Stimulated activated CD4-positive, alpha-beta T cell treated with anti-CD3 and anti-CD28 coated beads, Interleukin-4, amount 100 ng/mL, for 1 hour (primary cell): ENCODE measurements at regions not wholly inside any gene's neighbourhood (a gene's known extent, or its start where the extent isn't known, plus 50 kb on each side); places are given as distances from the start of the nearest gene placed in this dataset.

ENCODE experiments used
- DNase-seq: peaks from one replicate; pipeline ENCODE4 v3.0.0-alpha.2; 2020

DNA sequence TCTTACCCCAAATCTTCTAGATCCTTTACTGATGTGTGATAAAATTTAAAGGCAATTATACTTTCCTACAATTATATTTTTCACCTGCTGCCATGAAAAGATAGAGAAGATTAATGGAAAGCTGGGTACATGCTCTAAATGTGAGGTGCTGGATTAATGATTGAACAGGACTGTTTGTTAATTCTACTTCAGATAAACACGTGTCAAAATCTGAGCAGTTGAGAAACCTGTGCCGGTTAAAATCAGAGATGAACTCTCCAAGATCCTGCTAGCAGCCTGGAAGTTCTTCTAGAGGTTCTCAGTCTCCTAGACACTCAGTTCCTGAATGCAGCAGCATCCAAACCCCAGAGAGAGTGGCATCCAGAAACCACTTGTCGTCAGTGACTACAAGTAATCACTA, 69.2 kb downstream of the INHBA start:
- DNase-seq, result no peak

- DNase-seq, result no peak
Observed at GRCh38 chr7:41630741-41631140, 72.1 kb downstream of the INHBA start.

- no peak for DNase-seq
Observed at GRCh38 chr7:41629711-41630111, 73.2 kb downstream of the INHBA start.

- DNase-seq, result no peak
Observed at GRCh38 chr7:41628901-41629300, 74.0 kb downstream of the INHBA start.

DNA sequence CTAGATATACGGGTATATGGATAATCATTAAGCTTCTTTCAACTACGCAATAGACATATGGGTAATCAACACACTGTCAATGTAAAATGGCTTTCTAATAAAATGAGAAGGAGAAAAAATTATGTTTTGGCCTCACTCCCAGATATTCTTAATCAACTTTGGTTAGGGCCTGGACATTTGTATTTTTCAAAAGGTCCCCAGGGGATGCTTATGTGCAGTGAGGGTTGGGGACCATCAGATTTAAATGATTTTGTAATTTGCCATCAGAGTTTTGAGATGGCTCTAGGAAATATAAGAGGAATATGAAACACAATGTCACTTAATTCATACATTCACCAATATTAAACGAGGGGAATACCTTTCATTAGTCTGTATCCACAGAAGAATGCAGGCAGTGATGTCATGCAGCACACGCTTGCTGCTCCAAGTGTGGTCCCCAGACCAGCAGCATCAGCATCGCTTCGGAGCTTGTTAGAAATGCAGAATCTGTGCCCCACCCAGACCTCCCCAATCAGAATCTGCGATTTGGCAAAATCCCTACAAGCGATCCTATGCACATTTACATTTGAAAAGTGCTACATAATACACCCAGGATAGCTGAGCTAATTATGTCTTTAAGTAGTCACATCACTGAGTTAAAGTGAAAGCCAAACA, 75.1 kb downstream of the INHBA start:
- DNase-seq, result no peak

- DNase-seq, result no peak
Observed at GRCh38 chr7:41624818-41625217, 78.1 kb downstream of the INHBA start.

DNA sequence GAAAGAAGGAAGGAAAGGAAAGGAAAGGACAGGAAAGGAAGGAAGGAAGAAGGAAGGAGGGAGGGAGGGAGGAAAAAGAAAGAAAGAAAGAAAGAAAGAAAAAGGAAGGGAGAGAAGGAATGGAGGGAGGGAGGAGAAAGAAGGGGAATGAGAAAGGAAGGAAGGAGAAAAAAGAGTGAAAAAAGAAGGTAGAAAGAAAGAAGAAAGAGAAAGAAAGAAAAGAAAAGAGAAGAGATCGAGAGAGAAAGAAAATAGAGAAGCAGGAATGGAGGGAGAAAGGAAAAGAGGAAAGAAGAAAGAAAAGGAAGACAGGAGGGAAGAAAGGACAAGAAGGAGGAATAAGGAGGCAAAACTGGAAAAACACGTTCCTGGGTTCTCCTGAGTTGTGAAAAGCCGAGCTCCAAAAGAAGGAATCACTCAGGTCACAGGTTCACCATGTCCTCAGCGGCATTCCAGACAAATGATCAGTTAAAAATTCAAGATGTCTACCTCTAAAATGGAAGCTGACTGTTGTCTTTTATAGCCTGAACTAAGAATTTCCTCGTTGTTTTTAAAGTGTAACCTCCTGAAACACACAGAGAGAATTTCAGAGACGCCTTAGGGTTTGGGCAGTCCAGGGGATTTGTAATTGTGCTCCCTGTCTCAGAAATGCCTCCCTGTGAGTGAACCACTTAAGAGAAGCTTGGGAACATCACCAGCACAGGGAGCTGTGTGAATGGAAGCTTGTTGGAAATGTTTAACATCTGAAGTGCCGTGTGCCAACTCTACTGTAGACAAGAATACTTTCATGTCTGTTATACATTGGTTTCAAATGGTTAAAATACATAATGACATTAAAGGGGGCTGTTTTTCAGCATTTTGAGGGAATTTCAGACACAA, 80.7 kb downstream of the INHBA start:
- DNase-seq, result no peak

DNA sequence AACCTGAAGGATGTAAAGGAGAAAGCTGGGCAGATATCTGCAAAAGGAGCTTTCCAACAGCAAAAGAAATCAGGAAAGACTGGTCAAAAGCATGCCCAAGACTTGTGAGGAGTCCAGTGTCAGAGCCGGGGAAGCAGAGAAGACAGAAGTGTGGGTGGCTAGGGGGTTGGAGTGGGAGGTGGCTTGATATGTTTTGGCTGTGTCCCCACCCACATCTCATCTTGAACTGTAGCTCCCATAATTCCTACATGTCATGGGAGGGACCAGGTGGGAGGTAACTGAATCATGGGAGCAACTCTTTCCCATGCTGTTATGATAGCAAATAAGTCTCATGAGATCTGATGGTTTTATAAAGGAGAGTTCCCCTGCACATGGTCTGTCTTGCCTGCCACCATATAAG, 84.9 kb downstream of the INHBA start:
- DNase-seq, result no peak

- no peak for DNase-seq
Observed at GRCh38 chr7:41612798-41613197, 90.1 kb downstream of the INHBA start.

DNA sequence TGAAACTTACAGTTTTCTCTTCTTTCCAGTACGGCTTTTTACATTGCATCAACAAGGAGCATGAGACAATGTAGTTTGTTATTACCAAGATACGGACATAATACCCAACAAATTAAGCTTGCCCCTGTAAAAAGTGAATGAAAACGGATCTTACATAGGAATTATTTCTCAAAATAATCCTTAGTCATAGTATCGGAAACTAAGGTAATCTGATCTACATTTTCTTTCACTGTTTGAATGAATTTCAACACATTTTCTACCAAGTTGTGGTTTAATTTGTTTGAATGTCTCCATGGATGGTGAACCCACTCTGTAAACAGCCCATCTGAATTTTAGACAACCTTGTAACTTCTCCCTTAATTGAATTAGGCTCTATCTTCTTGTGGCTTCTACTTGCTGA, 90.5 kb downstream of the INHBA start:
- no peak for DNase-seq

GRCh38 chr7:41608447-41608846, 94.4 kb downstream of the INHBA start:
- DNase-seq, result no peak

DNA sequence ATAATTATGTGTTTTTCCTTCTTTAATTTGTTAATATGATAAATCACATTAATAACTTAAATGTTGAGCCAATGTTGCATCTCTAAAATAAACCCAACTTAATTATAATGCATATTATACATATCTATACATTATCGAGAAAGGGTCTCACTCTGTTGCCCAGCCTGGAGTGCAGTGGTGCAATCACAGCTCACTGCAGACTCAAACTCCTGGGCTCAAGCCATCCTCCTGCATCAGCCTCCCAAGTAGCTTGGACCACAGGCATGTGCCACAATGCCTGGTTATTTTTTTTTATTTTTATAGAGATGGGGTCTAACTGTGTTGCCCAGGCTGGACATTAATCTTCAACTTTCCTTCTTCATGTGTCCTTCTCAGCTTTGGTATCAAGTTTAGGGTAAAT, 98.9 kb downstream of the INHBA start:
- DNase-seq, result no peak

- DNase-seq, result no peak
Observed at GRCh38 chr7:41599760-41600159, 103.1 kb downstream of the INHBA start.

GRCh38 chr7:41592794-41593193, 110.1 kb downstream of the INHBA start:
- DNase-seq, result no peak

GRCh38 chr7:41592236-41592635, 110.7 kb downstream of the INHBA start:
- DNase-seq, result no peak

DNA sequence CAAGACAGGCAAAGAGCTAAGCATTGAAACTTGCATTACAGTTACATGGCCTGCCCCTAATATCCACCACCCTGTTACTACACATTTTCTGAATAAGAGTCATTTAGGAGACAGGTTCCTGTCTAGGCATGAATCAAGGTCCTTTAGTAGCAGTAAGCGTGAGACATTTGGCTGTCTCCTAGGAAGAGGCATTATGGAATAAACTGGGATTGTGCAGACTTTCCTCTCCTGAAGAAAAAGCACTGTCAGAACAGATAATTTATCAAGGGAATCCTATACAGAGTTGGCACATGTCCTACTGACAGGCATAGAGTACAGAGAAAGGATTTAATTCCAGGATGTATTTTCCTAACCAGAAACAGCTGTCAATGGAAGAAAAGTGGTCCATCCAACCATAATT, 111.9 kb downstream of the INHBA start:
- DNase-seq, result no peak

- DNase-seq, result no peak
Observed at GRCh38 chr7:41588341-41588740, 114.5 kb downstream of the INHBA start.

DNA sequence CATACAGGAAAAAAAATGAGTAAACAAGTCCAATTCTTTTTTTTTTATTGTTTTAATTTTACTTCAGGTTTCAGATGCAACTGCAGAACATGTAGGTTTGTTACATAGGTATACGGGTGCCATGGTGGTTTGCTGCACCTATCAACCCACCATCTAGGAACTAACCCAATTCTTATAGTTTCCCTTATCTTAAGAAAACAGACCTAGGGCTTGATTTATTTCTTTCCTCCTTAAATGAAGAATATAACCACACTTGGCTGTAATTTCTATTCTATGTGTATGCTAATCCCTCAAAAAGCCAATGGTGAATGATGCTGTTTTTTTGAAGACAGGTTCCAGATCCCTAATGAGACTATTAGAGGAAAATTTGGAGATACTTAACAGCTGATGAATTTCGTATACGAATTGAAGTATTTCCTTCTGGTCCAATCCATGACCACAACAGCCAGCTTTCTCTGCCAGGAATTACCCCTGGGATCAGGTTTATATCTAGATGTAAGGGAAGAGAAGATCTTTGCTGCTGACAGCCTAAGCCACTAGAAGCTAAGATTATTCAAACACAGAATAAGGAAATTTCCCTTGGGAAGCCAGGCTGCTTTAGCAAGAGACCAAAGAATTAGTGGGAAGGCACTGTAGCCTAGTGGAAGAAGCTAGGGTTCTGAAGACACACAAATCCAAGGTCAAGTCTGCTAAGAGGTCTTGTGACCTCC, 115.8 kb downstream of the INHBA start:
- no peak for DNase-seq

DNA sequence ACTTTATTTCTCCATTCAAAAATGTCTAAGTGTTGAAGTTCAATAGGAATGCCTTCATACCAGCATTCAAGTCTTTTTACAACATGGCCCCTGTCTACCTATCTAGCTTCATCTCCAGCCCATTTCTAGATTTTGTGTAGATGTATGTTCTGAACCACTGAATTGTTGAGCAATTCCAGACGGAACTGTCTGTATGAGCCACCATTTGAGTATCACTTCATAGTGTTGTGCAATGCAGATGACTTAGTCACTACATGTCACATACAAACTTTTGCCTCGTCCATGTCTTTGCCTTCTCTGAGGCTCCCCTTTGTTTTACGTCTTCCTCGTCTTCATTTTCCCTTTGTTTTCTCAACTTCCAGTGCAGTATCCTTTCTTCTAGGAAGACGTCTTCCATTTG, 118.1 kb downstream of the INHBA start:
- no peak for DNase-seq

GRCh38 chr7:41582116-41582515, 120.8 kb downstream of the INHBA start:
- no peak for DNase-seq

- no peak for DNase-seq
Observed at GRCh38 chr7:41581041-41581440, 121.8 kb downstream of the INHBA start.

GRCh38 chr7:41579961-41580935, 122.6 kb downstream of the INHBA start:
- no peak for DNase-seq

DNA sequence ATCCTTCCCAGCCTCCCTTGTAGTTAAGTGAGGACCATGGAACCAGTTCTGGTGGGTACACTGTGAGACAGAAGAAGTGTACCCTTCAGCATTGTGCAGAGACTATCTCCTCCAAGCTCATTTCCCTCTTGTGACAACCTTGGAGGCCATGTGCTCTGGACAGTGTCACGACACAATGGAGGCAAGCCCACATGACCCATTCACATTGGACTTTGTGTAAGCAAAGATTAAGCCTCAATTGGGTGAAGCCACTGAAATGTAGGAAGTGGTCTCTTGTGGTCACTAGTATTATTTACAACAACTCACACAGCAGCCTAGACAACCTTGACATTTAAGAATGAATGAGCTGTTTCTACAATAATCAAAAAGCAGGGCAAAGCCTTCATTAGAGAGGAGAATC, 124.2 kb downstream of the INHBA start:
- no peak for DNase-seq
